Gastroesophageal sphincter (tissue), 4 donors: ENCODE measurements at regions not wholly inside any gene's neighbourhood (a gene's known extent, or its start where the extent isn't known, plus 50 kb on each side); places are given as distances from the start of the nearest gene placed in this dataset.

Experiments used
- ATAC-seq: fragments of 150-250 bp; one replicate; pipeline ENCODE4 v1.9.1; 2016; ENCODE audit warnings: mild to moderate bottlenecking, moderate library complexity
- H3K27ac ChIP-seq, 4 donors: fragments of 200-600 bp; sonication (generic) in 3 of 4; 1 replicate in 3 of 4; 2 replicates in 1 of 4; pipeline ENCODE4 v1.5.1; 2016 to 2019
- H3K27me3 ChIP-seq: fragments of 200-600 bp; sonication (generic); one replicate; pipeline ENCODE4 v1.5.1; 2019
- H3K36me3 ChIP-seq, 2 donors: fragments of 200-600 bp; sonication (generic); one replicate each; pipeline ENCODE4 v1.5.1; 2019; ENCODE audit warnings: control low read depth in 1 of 2
- H3K4me1 ChIP-seq, 3 donors: fragments of 200-600 bp; sonication (generic); 1 replicate in 2 of 3; 2 replicates in 1 of 3; pipeline ENCODE4 v1.5.1; 2016 to 2019; ENCODE audit warnings: control low read depth in 2 of 3
- H3K4me3 ChIP-seq, 2 donors: fragments of 200-600 bp; sonication (generic); one replicate each; pipeline ENCODE4 v1.5.1; 2019; ENCODE audit warnings: mild to moderate bottlenecking in 1 of 2, moderate library complexity in 1 of 2
- H3K9me3 ChIP-seq, 3 donors: fragments of 200-600 bp; sonication (generic); one replicate each; pipeline ENCODE4 v1.5.1; 2017 to 2019; ENCODE audit warnings: control low read depth in 2 of 3
- EP300 ChIP-seq: sonication (generic); formaldehyde crosslinking; IDR thresholded peaks from one replicate; pipeline ENCODE4 v1.6.1; 2017; ENCODE audit warnings: antibody characterized with exemption, mild to moderate bottlenecking
- POLR2A ChIP-seq, 2 donors: fragments of 450-650 bp; IDR thresholded peaks; one replicate each; pipeline ENCODE4 v1.6.1; 2017; ENCODE audit warnings: antibody characterized with exemption in 2 of 2, mild to moderate bottlenecking in 2 of 2, moderate library complexity in 1 of 2
- POLR2AphosphoS5 ChIP-seq: sonication (generic); formaldehyde crosslinking; IDR thresholded peaks from one replicate; pipeline ENCODE4 v1.6.1; 2017; ENCODE audit warnings: antibody characterized with exemption
- WGBS, 2 donors: methylation state at CpG; one replicate each; pipeline ENCODE4 v1.1.5; 2018; ENCODE audit warnings: low coverage in 1 of 2; 5-methylcytosine and 5-hydroxymethylcytosine counted together
- TF ChIP-seq, protein P1 (sequence below), 4 experiments: fragments of 200-600 bp in 2 of 4; fragments of 450-650 bp in 2 of 4; sonication (generic) in 1 of 4; IDR thresholded peaks; one replicate each; pipeline ENCODE4 v1.5.1; 2017 to 2019; ENCODE audit warnings: antibody characterized with exemption in 4 of 4, mild to moderate bottlenecking in 2 of 4, moderate library complexity in 2 of 4

DNA sequence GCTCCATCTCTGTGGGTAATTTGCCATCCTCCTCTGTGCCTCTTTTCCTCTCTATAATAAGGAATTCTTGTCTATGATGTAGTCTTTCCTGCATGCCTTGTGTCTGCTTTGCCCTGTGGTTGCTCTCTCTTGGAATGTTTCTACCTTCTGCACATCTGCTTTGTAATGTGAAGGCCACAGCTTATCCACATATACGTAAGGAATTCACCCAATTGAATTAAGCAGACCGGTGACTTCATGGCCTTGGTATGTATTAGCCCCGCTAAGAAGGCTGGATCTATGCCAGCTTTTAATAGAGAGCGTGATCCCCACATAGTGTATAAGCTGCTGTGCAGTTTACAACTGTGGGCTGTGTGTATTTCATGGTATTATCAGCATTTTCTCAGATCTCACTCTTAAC, 274.7 kb downstream of the RNF144A start:
- no peak overlapping the region for H3K27ac ChIP-seq
- no peaks in the 10 kb centered on the region for H3K36me3 ChIP-seq
- ATAC-seq, result no peak
- no peaks in the 10 kb centered on the region for H3K9me3 ChIP-seq
- 30 to 46% methylated on average over 4 of the region's 4 CpGs for WGBS, 2 donors
- H3K4me1 ChIP-seq, result no peaks in the 10 kb centered on the region
- peaks cover under 1% of the 10 kb centered on the region for H3K27me3 ChIP-seq
- TF ChIP-seq POLR2AphosphoS5, result no peak
- no peak for TF ChIP-seq EP300
- TF ChIP-seq, protein P1, sequence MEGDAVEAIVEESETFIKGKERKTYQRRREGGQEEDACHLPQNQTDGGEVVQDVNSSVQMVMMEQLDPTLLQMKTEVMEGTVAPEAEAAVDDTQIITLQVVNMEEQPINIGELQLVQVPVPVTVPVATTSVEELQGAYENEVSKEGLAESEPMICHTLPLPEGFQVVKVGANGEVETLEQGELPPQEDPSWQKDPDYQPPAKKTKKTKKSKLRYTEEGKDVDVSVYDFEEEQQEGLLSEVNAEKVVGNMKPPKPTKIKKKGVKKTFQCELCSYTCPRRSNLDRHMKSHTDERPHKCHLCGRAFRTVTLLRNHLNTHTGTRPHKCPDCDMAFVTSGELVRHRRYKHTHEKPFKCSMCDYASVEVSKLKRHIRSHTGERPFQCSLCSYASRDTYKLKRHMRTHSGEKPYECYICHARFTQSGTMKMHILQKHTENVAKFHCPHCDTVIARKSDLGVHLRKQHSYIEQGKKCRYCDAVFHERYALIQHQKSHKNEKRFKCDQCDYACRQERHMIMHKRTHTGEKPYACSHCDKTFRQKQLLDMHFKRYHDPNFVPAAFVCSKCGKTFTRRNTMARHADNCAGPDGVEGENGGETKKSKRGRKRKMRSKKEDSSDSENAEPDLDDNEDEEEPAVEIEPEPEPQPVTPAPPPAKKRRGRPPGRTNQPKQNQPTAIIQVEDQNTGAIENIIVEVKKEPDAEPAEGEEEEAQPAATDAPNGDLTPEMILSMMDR (IDR thresholded peaks at IDR 0.05), result no peak
- no peak overlapping the region for H3K4me3 ChIP-seq

GRCh38 chr2:7193457-7193856, 276.2 kb downstream of the RNF144A start:
- no peak for ATAC-seq
- H3K27me3 ChIP-seq, result no peaks in the 10 kb centered on the region
- TF ChIP-seq POLR2A (IDR thresholded peaks at IDR 0.05), result no peak
- no peak for TF ChIP-seq EP300
- TF ChIP-seq, protein P1 (IDR thresholded peaks at IDR 0.05), result no peak
- no peak for TF ChIP-seq POLR2AphosphoS5
- no peaks in the 10 kb centered on the region for H3K36me3 ChIP-seq
- no peaks in the 10 kb centered on the region for H3K4me1 ChIP-seq
- H3K4me3 ChIP-seq, result no peak overlapping the region
- H3K9me3 ChIP-seq, result no peaks in the 10 kb centered on the region
- no peak overlapping the region for H3K27ac ChIP-seq

DNA sequence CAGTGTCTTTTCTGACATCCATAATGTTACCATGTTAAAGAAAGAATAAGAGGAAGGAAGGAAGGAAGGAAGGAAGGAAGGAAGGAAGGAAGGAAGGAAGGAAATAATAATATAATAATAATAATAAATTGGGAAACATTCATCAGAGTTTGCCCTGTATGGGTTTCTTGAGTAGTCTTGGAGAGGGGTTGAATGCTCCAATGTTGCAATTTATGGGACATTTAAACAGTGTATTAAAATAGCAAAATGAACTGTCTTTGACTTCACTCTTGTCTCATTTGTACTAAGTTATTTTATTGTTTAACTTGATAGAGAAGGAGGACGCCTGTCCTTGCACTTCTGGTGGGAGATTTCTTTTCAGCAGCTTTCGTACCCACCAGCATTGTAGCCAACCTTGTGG, 277.7 kb downstream of the RNF144A start:
- ATAC-seq, result no peak
- 83 to 97% methylated on average over 1 to 2 of the region's 2 CpGs for WGBS, 2 donors
- Histone ChIP-seq H3K27me3 (no peaks in the 10 kb centered on the region), H3K4me3 (no peak overlapping the region), H3K9me3 (no peaks in the 10 kb centered on the region), H3K4me1 (no peaks in the 10 kb centered on the region), H3K36me3 (no peaks in the 10 kb centered on the region), H3K27ac (no peak overlapping the region)
- TF ChIP-seq EP300, result no peak

DNA sequence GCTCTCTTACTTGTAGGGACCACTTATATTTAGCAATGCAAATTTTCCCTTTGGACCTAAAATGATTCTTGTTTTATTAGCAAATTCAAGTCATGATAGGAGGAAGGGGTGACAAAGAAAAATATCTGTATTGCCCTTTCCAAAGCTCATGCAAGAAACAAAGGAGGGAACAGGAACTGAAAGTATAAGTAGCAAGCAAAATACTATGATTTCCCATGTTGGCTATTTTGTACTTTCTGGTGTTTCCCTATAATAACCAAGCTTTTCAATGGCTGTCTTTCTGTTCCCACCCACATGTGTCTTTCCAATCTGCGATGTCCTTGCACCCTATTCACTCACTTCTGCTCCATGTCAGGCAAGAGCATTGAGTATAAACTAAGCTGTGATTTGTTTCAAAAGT, 279.7 kb downstream of the RNF144A start:
- no peak overlapping the region for H3K27ac ChIP-seq
- H3K36me3 ChIP-seq, result no peaks in the 10 kb centered on the region
- no peak overlapping the region for H3K4me3 ChIP-seq
- 50 to 69% methylated on average over 1 of the region's 1 CpG for WGBS, 2 donors
- H3K4me1 ChIP-seq, result no peaks in the 10 kb centered on the region
- TF ChIP-seq, protein P1 (IDR thresholded peaks at IDR 0.05), result no peak
- TF ChIP-seq POLR2AphosphoS5 (no peak), EP300 (no peak), POLR2A (IDR thresholded peaks at IDR 0.05) (no peak)
- H3K9me3 ChIP-seq, result no peaks in the 10 kb centered on the region
- ATAC-seq, result no peak
- no peaks in the 10 kb centered on the region for H3K27me3 ChIP-seq

- 71 to 84% methylated on average over 6 of the region's 6 CpGs for WGBS, 2 donors
- H3K27me3 ChIP-seq, result no peaks in the 10 kb centered on the region
- TF ChIP-seq POLR2AphosphoS5 (no peak), POLR2A (IDR thresholded peaks at IDR 0.05) (no peak), EP300 (no peak)
- TF ChIP-seq, protein P1 (IDR thresholded peaks at IDR 0.05), result no peak
- no peaks in the 10 kb centered on the region for H3K36me3 ChIP-seq
- no peak for ATAC-seq
- no peaks in the 10 kb centered on the region for H3K9me3 ChIP-seq
- no peaks in the 10 kb centered on the region for H3K4me1 ChIP-seq
- no peak overlapping the region for H3K4me3 ChIP-seq
- no peak overlapping the region for H3K27ac ChIP-seq
Observed at GRCh38 chr2:7201851-7202250, 284.6 kb downstream of the RNF144A start.

DNA sequence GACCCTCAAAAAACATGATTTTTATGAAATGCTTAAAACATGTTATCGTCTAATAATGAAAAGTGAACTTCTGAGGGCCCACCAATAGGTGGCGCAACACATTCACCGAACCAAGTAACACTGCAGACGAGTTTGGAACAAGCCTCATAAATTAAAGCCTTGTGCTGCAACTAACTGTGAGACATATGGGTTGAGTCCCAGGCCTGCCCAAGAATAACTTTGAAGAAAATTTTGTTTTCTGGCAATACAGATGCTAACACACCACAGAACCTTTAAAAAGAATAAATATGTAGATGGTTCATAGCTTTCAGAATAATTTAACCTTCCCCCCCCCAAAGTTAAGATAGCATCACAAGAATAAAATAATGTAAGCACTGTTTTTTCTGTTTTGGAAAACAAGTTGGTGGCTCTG, 285.9 kb downstream of the RNF144A start:
- Histone ChIP-seq H3K4me3 (no peak overlapping the region), H3K9me3 (no peaks in the 10 kb centered on the region), H3K27me3 (no peaks in the 10 kb centered on the region), H3K27ac (no peak overlapping the region), H3K36me3 (no peaks in the 10 kb centered on the region), H3K4me1 (no peaks in the 10 kb centered on the region)
- TF ChIP-seq EP300, result no peak
- TF ChIP-seq, protein P1 (IDR thresholded peaks at IDR 0.05), result peak; percentile 41 to 77 (median 57)
- 0 to 2% methylated on average over 4 of the region's 4 CpGs for WGBS, 2 donors
- no peak for ATAC-seq
